ENCODE measurements at regions not wholly inside any gene's neighbourhood (a gene's known extent, or its start where the extent isn't known, plus 50 kb on each side); places are given as distances from the start of the nearest gene placed in this dataset.

GRCh38 chr7:19851504-19851903 is 78.1 kb upstream of the TMEM196 start:
- no peak for DNase-seq

DNA sequence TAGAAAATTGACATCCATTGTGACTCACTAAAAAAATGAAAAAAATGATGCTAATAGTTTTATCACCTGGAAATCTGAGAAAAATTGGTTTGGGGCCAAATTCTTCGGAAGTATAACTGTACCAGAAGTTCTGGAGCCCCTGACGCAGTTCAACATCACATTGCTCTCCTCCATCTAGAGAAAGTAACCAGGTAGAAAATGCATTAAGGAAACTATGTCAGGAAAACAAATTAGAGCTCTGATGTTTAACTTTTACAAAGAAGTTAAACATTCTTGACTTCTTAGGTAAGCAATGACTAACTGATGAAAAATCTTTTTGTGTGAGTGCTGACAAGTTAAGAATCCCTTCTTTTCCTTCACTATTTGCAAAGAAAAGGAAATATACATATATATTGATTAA is 61.1 kb upstream of the TMEM196 start:
- no peak for DNase-seq

DNA sequence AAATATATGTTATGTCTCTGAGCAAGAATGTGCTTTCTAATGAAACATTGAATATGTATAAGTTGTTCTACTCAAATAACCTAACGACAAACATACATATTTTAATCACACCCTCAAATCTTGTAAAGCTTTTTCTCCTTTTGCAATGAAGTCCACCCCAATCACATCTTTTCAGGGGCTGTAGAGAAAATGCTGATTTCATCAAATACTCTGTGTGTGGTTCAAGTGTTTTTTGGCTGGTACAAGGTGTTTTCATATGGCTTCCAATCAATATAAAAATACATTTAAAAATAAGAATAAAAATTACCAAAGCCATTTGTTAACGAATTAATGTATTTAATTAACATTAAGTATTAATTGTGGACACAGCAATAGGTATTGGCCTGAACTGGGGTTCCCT is 57.2 kb upstream of the TMEM196 start:
- no peak for DNase-seq
